ENCODE measurements at regions not wholly inside any gene's neighbourhood (a gene's known extent, or its start where the extent isn't known, plus 50 kb on each side); places are given as distances from the start of the nearest gene placed in this dataset.
"Not testable (repeated sequence)": the region's sequence is repeated elsewhere in the genome, so short reads cannot be mapped to it uniquely, and the experiment has no call there.

DNA sequence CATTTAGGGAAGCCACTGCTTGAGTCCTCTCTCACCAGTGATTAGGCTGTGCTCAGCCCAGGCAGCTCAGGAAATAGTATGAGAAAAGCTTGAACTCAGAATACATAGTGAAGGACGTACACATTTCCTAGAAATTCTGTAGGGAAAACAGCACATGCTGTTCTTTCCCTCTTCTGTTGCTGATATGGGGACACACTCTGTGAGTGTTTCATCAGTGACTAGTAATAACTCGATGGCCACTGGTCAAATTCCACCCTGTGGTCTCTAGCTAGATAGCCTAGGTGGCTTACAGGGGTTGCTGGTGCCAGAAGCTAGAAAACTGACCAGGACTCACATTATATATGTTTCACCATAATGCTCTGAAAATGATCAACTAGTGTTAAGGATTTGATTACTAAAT, 259.8 kb upstream of the SOX4 start:
- intact Hi-C loops (cut with micrococcal nuclease), result no loop called here

GRCh38 chr6:21334651-21335050, 258.9 kb upstream of the SOX4 start:
- intact Hi-C loops (cut with micrococcal nuclease), result no loop called here

DNA sequence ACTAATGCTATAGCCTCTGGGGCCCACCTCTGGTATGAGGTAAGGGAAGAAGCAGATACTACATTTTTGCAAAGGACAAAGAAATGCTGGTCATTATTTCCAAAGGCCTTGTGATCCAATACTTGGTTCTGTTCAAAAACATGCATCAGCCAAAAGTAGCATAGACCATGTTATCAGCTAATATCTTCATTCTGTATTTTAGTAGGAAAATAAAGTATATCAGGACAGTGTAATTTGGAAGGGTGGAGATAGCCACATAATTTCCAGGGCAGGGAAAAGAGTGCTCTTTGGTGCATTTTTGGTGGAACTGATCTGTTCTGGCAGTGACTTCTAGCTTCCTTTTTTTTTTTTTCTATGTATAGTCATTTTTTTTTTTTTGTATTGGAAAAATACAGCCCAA, 258.0 kb upstream of the SOX4 start:
- intact Hi-C loops (cut with micrococcal nuclease), result no loop called here

DNA sequence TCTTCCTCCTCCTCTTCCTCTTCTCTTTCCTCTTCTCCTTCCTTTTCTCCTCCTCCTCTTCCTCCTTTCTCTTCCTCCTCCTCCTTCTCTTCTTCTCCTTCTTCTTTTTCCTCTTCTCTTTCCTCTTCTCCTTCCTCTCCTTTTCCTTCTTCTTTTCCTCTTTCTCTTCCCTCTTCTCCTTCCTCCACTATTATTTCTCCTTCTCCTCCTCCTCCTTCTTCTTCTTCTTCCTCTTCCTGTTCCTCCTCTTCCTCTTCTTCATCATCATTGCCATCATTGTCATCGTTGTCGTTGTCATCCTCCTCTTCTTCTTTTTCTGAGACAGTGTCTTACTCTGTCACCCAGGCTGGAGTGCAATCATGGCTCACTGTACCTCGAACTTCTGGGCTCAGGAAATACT, 256.3 kb upstream of the SOX4 start:
- intact Hi-C loops (cut with micrococcal nuclease), result no loop called here

DNA sequence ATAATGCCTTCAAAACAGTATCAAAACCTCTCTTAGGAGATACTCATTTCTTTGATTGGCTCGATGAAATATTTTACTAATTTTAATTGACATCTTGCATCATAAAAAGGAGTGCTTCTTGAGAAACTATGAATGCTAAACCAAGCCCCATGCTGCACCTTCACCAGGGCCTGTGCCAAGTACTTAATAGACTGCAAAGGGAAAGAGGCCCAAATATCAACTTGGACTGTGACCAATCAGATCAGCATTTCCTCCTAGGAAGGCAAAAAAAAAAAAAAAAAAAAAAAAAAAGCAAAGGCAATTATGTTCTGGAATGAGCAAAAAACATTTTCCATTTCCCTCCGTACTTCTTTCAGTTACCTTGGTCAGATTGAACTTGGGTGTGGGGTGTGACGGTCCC, 253.0 kb upstream of the SOX4 start:
- intact Hi-C loops (cut with micrococcal nuclease), result no loop called here

- intact Hi-C loops (cut with micrococcal nuclease), result no loop called here
Observed at GRCh38 chr6:21341910-21342309, 251.6 kb upstream of the SOX4 start.

DNA sequence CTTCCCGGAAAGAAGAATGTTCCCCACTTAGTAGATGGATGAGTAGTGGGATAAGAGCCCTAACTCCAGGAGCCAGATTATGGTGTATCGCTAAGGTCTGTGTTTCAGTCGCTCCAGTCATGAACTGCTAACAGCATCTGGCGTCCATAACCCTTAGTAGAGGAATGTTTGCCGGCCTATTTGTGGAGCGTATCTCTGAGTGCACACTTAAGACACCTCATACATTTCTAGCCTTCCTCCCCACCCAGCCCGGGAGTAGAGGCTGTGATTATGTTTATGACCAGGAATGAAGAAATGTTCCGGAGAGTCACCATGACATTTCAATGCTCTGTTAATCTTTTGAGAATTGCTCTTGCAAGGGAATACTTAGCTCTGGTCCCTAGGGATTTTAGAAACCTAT, 251.1 kb upstream of the SOX4 start:
- intact Hi-C loops (cut with micrococcal nuclease), result no loop called here

- intact Hi-C loops (cut with micrococcal nuclease), result not testable (repeated sequence)
Observed at GRCh38 chr6:21345704-21346103, 247.8 kb upstream of the SOX4 start.

GRCh38 chr6:21348146-21348503, 245.4 kb upstream of the SOX4 start:
- intact Hi-C loops (cut with micrococcal nuclease), result no loop called here

- intact Hi-C loops (cut with micrococcal nuclease), result no loop called here
Observed at GRCh38 chr6:21348504-21349195, 244.9 kb upstream of the SOX4 start.

- intact Hi-C loops (cut with micrococcal nuclease), result no loop called here
Observed at GRCh38 chr6:21349834-21350233, 243.7 kb upstream of the SOX4 start.

DNA sequence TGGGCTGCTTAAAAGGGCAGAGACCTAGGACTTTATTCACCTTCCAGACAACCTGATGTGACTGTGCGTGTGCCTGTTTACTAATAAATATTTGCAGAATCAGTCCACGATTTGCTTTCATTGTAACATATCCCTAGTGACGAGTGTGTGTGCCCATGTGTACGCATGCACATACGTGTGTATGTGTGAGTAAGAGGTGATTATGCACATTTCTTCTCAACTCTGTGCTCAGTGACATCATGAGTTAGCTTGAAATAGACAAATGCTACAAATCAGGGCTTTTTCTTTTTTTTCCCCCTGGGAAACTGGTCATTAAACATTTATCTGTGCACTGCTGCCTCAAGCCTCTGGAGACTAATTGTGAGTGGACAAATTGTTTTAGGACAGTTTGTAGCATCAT, 242.6 kb upstream of the SOX4 start:
- intact Hi-C loops (cut with micrococcal nuclease), result no loop called here

GRCh38 chr6:21352131-21352530, 241.4 kb upstream of the SOX4 start:
- intact Hi-C loops (cut with micrococcal nuclease), result no loop called here

GRCh38 chr6:21354805-21355238, 238.7 kb upstream of the SOX4 start:
- intact Hi-C loops (cut with micrococcal nuclease), result no loop called here

DNA sequence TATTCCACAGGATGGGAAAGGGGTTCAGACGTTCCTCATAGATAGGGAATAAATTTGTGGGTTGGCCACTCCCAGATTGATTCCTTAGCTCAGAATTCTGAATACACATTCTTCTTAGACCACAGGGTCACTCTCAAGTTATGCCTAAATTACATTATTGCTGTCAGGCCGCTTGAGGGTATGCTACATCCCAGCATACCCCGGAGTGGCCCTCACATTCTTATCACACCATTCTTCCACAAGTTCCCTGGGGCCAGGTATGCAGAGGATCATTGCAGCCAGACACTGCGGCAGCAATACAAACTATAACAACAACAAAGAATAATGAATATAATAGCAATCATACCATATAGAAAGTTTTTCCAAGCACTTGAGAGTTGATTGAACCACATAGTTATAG, 237.9 kb upstream of the SOX4 start:
- intact Hi-C loops (cut with micrococcal nuclease), result no loop called here

DNA sequence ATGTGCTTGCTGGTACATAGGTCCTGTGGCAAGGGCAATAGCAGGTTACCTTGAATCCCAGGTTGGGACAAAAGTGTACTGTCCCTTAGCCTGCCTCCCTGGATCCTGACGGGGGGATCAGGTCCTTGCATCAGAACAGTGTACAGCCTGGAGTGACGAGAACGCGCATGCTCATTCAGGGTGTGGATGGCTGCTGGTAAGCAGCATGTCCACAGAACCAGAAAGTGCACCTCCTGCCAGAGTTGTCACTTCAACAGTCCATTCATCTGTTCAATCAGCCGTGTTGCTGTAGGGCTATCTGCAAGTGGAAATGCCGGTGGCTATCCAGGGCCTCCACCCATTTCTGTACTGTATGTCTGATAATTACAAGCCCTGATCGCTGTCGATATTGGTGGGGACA, 236.3 kb upstream of the SOX4 start:
- intact Hi-C loops (cut with micrococcal nuclease), result no loop called here

- intact Hi-C loops (cut with micrococcal nuclease), result no loop called here
Observed at GRCh38 chr6:21359926-21360325, 233.6 kb upstream of the SOX4 start.

DNA sequence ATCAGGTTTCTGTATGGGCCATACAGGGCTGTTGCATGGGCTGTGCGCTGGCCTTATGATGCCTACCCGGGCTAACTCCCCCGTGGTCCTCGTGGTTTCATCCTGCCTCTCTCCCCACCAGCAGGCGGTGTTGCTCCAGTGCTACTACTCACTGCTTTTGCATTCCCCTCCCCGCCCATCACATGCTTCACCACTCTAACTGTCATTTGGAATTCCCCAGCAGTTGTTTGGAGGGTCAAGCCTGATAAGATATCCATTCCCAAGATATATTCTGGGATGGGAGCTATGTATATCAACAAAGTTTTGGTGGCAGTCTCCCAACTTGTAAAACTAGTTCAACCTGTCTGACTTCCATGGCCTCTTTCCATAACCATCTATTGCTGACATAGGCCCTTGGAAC, 233.2 kb upstream of the SOX4 start:
- intact Hi-C loops (cut with micrococcal nuclease), result no loop called here

DNA sequence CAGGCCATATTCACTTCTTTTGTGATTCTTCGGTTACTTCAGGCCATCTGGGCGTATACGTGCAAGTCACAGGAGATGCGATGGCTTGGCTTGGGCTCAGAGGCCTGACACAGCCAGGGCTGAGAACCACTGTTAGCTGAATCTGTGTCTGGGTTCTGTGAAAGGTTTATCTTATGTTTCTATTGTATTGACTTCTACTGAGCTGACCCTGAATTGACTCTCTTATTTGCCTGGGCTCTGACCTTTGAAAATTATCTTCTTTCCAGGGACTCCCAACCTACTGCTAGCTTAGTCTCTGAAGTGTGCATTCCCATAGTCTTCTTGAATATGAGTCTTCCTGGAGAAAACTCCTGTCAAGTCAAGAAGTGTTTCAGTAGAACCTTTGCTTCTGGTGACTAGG, 226.4 kb upstream of the SOX4 start:
- intact Hi-C loops (cut with micrococcal nuclease), result no loop called here

DNA sequence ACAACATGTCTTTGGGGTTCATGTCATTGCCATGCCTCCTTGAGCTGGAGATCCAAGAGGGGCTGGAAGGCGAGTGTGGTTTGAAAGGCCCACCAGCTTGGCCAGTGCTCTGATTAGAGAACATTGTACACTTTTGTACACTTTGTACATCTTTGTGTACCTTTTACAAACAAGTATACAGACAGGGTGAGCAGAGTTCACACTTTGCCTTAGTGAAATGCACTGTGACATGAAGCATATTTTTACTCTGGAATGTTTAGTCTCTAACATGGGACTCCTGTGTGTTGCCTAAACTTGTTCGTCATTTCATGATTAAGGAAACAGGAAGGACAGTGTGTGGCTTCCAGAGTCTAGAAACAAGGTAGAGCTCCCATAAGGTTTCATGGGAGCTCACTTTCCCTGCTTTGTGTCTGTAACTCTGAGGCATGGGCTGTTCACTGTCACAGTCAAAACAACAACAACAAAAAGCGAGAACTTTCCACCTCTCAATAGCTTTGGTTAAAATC, 225.8 kb upstream of the SOX4 start:
- intact Hi-C loops (cut with micrococcal nuclease), result no loop called here

- intact Hi-C loops (cut with micrococcal nuclease), result no loop called here
Observed at GRCh38 chr6:21371061-21371460, 222.5 kb upstream of the SOX4 start.

GRCh38 chr6:21371676-21372171, 221.8 kb upstream of the SOX4 start:
- intact Hi-C loops (cut with micrococcal nuclease), result no loop called here
